Fibroblast of lung (primary cell): ENCODE measurements at regions not wholly inside any gene's neighbourhood (a gene's known extent, or its start where the extent isn't known, plus 50 kb on each side); places are given as distances from the start of the nearest gene placed in this dataset.

Source experiments
- EZH2 ChIP-seq: IDR thresholded peaks from 2 replicates; pipeline ENCODE4 v1.5.1; 2012; ENCODE audit warnings: low read length, control low read depth, mild to moderate bottlenecking; ENCODE audit errors: missing control alignments
- TF ChIP-seq, protein P1 (sequence below), 2 donors: IDR thresholded peaks in 1 of 2; conservative IDR thresholded peaks in 1 of 2; 1 replicate in 1 of 2; 2 replicates in 1 of 2; pipeline ENCODE4 v1.5.1; 2011 to 2012; ENCODE audit warnings: low read length in 2 of 2, control low read depth in 1 of 2, inconsistent platforms in 1 of 2, low read depth in 1 of 2, mild to moderate bottlenecking in 1 of 2

DNA sequence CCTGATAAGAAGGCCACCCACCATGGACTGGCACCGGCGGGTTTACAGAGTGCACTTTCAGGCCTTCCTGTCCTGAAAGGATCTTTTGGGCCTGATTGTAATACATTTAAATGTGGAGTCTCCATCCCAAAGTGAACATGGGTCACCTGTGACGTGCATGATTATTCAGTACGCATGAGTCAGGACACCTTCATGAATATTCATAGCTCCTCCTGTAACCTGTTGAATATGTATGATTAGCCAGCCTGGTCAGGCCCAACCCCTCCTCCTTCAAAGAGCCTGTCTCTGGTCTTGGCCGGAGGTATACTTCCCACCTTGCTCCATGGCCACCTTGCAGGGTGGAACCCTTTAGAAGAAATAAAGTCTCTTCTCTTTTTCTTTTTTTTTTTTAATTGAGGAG lies 75.9 kb upstream of the NUP50 start:
- TF ChIP-seq, protein P1, sequence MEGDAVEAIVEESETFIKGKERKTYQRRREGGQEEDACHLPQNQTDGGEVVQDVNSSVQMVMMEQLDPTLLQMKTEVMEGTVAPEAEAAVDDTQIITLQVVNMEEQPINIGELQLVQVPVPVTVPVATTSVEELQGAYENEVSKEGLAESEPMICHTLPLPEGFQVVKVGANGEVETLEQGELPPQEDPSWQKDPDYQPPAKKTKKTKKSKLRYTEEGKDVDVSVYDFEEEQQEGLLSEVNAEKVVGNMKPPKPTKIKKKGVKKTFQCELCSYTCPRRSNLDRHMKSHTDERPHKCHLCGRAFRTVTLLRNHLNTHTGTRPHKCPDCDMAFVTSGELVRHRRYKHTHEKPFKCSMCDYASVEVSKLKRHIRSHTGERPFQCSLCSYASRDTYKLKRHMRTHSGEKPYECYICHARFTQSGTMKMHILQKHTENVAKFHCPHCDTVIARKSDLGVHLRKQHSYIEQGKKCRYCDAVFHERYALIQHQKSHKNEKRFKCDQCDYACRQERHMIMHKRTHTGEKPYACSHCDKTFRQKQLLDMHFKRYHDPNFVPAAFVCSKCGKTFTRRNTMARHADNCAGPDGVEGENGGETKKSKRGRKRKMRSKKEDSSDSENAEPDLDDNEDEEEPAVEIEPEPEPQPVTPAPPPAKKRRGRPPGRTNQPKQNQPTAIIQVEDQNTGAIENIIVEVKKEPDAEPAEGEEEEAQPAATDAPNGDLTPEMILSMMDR (conservative IDR thresholded peaks at IDR 0.05 in 1 of 2, IDR thresholded peaks at IDR 0.05 in 1 of 2; ENCODE audit: low read depth in 1 of 2, low read length in 2 of 2), result no peak
- TF ChIP-seq EZH2, result no peak
